ENCODE measurements at regions not wholly inside any gene's neighbourhood (a gene's known extent, or its start where the extent isn't known, plus 50 kb on each side); places are given as distances from the start of the nearest gene placed in this dataset.

- Histone ChIP-seq H3K27me3 (ENCODE audit: control insufficient read depth, insufficient read depth, low read length) (no peaks in the 10 kb centered on the region), H3K27ac (ENCODE audit: low read depth, low read length) (no peak overlapping the region), H3K9me3 (ENCODE audit: control insufficient read depth, insufficient read depth, low read length) (peaks cover 16% of the 10 kb centered on the region), H3K4me3 (ENCODE audit: low read depth, low read length) (no peak overlapping the region)
- DNase-seq (ENCODE audit: low read depth, low spot score): no peak
- CTCF ChIA-PET: no interaction called here
- TF ChIP-seq CTCF (IDR thresholded peaks at IDR 0.05; ENCODE audit: low read depth, low read length): no peak
- POLR2A ChIA-PET: no interaction called here
These were observed 268.0 kb downstream of the ZEB1 start for GRCh38 chr10:31586723-31587638.

- H3K27ac ChIP-seq (ENCODE audit: low read depth, low read length): no peak overlapping the region
- no peak overlapping the region for H3K4me3 ChIP-seq (ENCODE audit: low read depth, low read length)
- POLR2A ChIA-PET: no interaction called here
- no peaks in the 10 kb centered on the region for H3K27me3 ChIP-seq (ENCODE audit: control insufficient read depth, insufficient read depth, low read length)
- CTCF ChIA-PET: no interaction called here
- no peak for DNase-seq (ENCODE audit: low read depth, low spot score)
- no peak for TF ChIP-seq CTCF (IDR thresholded peaks at IDR 0.05; ENCODE audit: low read depth, low read length)
- H3K9me3 ChIP-seq (ENCODE audit: control insufficient read depth, insufficient read depth, low read length): peaks cover 16% of the 10 kb centered on the region
These were observed 265.9 kb downstream of the ZEB1 start for GRCh38 chr10:31584876-31585275.

- DNase-seq (ENCODE audit: low read depth, low spot score): no peak
- H3K9me3 ChIP-seq (ENCODE audit: control insufficient read depth, insufficient read depth, low read length): peaks cover 16% of the 10 kb centered on the region
- no peaks in the 10 kb centered on the region for H3K27me3 ChIP-seq (ENCODE audit: control insufficient read depth, insufficient read depth, low read length)
- H3K4me3 ChIP-seq (ENCODE audit: low read depth, low read length): no peak overlapping the region
- CTCF ChIA-PET: no interaction called here
- TF ChIP-seq CTCF (IDR thresholded peaks at IDR 0.05; ENCODE audit: low read depth, low read length): no peak
- POLR2A ChIA-PET: no interaction called here
- no peak overlapping the region for H3K27ac ChIP-seq (ENCODE audit: low read depth, low read length)
These were observed 265.1 kb downstream of the ZEB1 start for GRCh38 chr10:31584098-31584631.

GRCh38 chr10:31583293-31583692 lies 264.3 kb downstream of the ZEB1 start:
- POLR2A ChIA-PET: no interaction called here

More at GRCh38 chr10:31583293-31583692, 264.3 kb downstream of the ZEB1 start:
- H3K27me3 ChIP-seq (ENCODE audit: control insufficient read depth, insufficient read depth, low read length): no peaks in the 10 kb centered on the region
- no peak for TF ChIP-seq CTCF (IDR thresholded peaks at IDR 0.05; ENCODE audit: low read depth, low read length)
- H3K9me3 ChIP-seq (ENCODE audit: control insufficient read depth, insufficient read depth, low read length): peaks cover 16% of the 10 kb centered on the region
- H3K27ac ChIP-seq (ENCODE audit: low read depth, low read length): no peak overlapping the region
- no peak overlapping the region for H3K4me3 ChIP-seq (ENCODE audit: low read depth, low read length)
- CTCF ChIA-PET: no interaction called here
- no peak for DNase-seq (ENCODE audit: low read depth, low spot score)
